Astrocyte of the cerebellum (primary cell): ENCODE measurements at regions not wholly inside any gene's neighbourhood (a gene's known extent, or its start where the extent isn't known, plus 50 kb on each side); places are given as distances from the start of the nearest gene placed in this dataset.
A peak's percentile ranks its signal among the peaks of the same experiment; 100 is the strongest.

Source experiments
- DNase-seq: peaks from one replicate; pipeline ENCODE4 v3.0.0-alpha.2; 2011; ENCODE audit warnings: low read depth
- H3K4me3 ChIP-seq: 2 replicates; pipeline ENCODE4 v1.5.1; 2011; ENCODE audit warnings: mild to moderate bottlenecking, low read depth, low read length, moderate library complexity
- CTCF ChIP-seq: IDR thresholded peaks from 2 replicates; pipeline ENCODE4 v1.5.1; 2012; ENCODE audit warnings: low read length, low read depth, moderate library complexity, mild to moderate bottlenecking; ENCODE audit errors: missing control alignments
- in situ Hi-C: cut with HindIII; loops from 2 replicates; pipeline ENCODE4 v1.10.0; 2017; ENCODE audit warnings: low sequenced_read_pairs

DNA sequence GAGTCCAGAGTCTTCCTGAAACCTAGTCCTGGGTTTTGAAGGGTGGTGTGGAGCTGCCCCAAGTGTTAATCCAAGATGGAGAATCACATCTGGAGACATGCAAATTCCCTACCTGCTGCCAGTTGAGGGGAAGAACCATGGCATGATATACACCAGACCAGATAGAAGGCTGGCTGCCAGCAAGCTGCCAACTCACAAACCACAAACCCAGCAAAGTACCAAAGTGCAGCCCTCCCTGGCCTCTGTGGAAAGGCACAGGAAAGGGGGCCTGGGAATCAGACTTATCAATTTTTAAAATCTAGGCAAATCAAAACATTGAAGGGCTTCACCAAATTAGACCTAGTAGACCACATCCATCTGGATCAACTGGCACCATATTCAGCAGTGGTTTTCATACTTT is 157.0 kb downstream of the TMEM26 start:
- no peak for DNase-seq
- in situ Hi-C loops = no loop called here
- H3K4me3 ChIP-seq = no peak overlapping the region
- TF ChIP-seq CTCF = no peak

- TF ChIP-seq CTCF = no peak
- in situ Hi-C loops = no loop called here
- no peak for DNase-seq
- H3K4me3 ChIP-seq = no peak overlapping the region
Measured at GRCh38 chr10:61294131-61294530, 159.1 kb downstream of the TMEM26 start.

DNA sequence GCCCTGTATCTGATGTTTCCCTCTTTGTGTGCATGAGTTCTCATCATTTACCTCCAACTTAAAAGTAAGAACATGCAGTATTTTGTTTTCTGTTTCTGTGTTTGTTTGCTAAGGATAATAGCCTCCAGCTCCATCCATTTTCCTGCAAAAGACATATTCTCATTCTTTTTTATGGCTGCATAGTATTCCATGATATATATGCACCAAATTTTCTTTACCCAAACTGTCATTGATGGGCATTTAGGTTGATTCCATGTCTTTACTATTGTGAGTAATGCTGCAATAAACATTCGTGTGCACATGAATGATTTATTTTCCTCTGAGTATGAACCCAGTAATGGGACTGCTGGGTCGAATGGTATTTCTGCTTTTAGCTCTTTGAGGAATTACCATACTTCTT is 163.4 kb downstream of the TMEM26 start:
- no peak for TF ChIP-seq CTCF
- no peak for DNase-seq
- H3K4me3 ChIP-seq = no peak overlapping the region
- in situ Hi-C loops = no loop called here

GRCh38 chr10:61286686-61287085 is 166.5 kb downstream of the TMEM26 start:
- no peak overlapping the region for H3K4me3 ChIP-seq
- in situ Hi-C loops = no loop called here
- no peak for DNase-seq
- TF ChIP-seq CTCF = no peak

DNA sequence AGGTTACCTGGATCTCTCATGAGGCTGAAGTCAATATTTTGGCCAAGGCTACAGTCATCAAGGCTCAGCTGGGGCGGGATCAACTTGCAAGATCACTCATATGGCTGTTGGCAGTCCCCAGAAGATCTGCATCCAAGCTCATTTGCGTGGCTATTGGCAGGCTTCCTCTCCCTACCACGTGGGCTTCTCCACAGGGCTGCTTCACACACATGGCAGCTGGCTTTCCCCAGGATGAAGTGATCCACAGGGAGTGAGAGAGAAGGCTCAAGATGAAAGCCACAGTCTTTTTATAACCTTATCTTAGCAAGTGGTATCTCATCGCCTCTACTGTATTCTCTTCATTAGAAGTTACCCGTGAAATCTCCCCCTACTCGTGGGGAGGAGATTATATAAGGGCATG is 167.4 kb downstream of the TMEM26 start:
- no peak overlapping the region for H3K4me3 ChIP-seq
- in situ Hi-C loops = no loop called here
- DNase-seq = no peak
- TF ChIP-seq CTCF = no peak

DNA sequence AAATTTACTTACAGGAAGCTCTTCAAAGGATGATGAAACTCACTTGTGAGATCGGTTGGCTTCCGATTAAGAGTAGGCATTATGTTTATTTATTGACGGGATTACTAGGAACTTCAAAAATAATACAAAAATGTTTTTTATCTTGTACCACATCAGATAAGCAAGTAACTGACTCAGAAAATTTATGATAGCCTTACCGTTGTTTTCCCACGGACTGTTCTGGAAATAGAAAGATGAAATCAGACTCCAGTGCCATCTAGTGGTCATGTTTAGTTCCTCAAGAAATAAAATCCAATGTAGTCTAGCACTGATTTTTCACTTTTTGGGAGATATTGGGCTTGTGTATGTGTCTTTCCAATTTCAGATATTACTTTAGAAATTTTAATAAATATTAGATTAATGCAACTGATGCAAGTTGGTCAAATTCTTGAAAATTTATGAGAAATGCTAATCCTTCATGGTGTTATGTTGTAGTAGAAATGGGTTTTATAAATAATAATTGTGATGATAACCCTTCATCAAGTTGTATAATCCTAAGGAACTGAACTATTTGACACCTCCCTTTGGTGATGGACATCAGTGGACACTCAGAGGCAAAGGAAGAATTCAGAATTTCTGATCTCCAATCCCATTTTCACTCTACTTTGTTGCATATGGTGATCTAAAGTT is 168.8 kb downstream of the TMEM26 start:
- peak; percentile 59 for DNase-seq
- H3K4me3 ChIP-seq = no peak overlapping the region
- peak; percentile 58 for TF ChIP-seq CTCF
- in situ Hi-C loops = no loop called here
